DMS 273 (cell line): ENCODE measurements at regions not wholly inside any gene's neighbourhood (a gene's known extent, or its start where the extent isn't known, plus 50 kb on each side); places are given as distances from the start of the nearest gene placed in this dataset.
A peak's percentile ranks its signal among the peaks of the same experiment; 100 is the strongest.
"Not testable (repeated sequence)": the region's sequence is repeated elsewhere in the genome, so short reads cannot be mapped to it uniquely, and the experiment has no call there.

Source experiments
- DNase-seq: peaks from one replicate; lab custom pipeline; 2025; ENCODE audit not compliant: unreplicated experiment; lab: John Stamatoyannopoulos, UW

GRCh38 chr2:145801210-145801609 lies 1281.3 kb upstream of the ZEB2 start:
- DNase-seq = no peak

GRCh38 chr2:145800151-145801091 lies 1280.5 kb upstream of the ZEB2 start:
- DNase-seq = peak; percentile 29

DNA sequence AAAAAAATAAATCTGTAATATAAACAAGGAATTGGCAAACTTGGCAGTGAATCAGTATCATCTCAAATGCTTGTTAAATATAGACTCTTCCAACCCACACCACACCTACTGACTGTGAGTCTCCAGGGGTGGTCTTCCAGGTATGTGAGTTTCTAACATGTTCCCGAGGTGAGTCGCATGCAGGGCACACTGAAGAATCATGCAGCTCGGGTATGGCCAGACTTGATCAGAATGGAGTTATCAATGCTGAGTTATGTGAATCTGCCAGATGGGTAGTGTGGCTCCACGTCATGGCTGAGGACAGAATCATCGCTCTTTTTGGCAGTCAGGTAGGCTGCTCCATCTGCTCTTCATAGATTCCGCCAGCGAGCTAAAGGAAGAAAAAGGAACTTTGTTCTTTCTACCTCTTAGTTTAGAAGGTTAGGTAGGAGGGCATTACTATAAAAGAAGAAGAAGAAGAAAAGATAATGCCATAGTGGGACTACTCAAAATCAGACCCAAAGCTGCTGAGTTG lies 1279.7 kb upstream of the ZEB2 start:
- DNase-seq = peak; percentile 50

GRCh38 chr2:145798419-145798818 lies 1278.5 kb upstream of the ZEB2 start:
- DNase-seq = no peak

DNA sequence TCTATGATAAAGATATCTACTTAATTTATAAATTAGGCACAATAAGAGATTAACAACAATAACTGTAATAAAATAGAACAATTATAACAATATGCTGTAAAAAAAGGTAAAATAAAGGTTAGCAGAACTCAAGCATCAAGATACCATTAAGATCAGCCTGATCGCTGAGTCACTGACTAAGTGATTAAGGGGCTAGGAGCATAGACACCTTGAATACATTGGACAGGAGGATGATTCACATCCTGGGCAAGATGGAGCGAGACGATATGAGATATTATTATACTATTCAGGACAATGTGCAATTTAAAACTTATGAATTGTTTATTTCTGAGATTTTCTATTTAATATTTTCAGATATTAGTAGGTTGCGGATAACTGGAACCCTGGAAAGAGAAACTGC lies 1277.8 kb upstream of the ZEB2 start:
- no peak for DNase-seq

DNA sequence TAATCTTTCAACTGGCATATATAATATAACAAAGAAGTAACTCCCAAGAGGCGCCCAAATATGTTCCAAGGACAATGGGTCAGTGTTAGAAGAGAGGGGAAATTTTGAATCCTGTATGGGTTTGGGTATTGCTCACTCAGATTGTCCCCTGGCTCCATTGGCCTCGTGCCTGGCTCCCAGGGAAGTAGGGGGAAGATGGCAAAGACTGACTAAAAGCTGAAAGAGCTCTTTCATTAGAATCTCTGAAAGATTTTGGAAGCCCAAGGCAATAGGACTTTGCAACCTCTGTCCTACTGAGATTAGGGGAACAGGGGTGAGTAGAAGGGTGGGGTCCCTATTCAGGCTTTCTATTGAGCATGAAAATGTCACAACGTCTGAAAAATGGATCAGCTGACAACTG lies 1272.8 kb upstream of the ZEB2 start:
- DNase-seq = no peak

GRCh38 chr2:145789636-145790035 lies 1269.7 kb upstream of the ZEB2 start:
- DNase-seq = no peak

- not testable (repeated sequence) for DNase-seq
These were observed 1267.9 kb upstream of the ZEB2 start for GRCh38 chr2:145787597-145788361.

- DNase-seq = not testable (repeated sequence)
These were observed 1262.7 kb upstream of the ZEB2 start for GRCh38 chr2:145782607-145783006.

- no peak for DNase-seq
These were observed 1258.0 kb upstream of the ZEB2 start for GRCh38 chr2:145777914-145778313.

DNA sequence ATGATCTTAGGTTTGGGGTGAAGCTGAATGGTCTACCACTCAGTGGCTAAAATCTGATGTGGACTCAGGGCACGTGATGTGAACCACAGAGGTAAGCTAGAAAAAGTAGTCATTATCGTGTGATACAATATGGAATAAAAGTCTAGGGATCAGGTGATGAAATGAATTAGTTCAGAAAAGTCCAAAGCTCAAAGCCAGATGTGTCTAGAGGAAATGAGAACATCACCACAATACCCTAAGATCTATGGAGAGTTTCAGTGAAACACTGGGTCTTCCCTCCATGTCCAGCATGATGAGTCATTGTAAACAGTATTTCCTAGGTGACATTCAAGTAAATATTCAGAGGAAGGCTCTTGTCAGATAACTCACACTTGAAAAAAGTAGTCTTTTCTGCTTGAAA lies 1257.4 kb upstream of the ZEB2 start:
- DNase-seq = no peak

DNA sequence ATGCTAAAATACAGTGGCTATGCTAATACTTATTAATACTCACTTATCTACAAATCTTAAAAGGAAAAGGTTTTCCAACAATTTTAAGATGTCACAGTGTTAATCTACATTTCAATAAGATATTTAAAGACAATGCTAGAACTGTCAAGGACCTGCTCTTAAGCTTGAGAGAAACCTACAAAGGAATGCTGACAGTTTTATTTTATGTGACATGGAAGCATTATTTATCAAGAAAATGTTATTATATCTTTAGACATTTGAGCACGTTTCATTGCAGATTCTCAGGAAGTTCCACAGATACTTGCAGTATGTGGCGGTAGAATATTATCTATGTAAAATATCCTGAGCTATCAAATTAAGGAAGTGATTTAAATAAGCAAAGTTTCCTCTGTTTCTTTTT lies 1255.7 kb upstream of the ZEB2 start:
- no peak for DNase-seq

- DNase-seq = no peak
These were observed 1251.6 kb upstream of the ZEB2 start for GRCh38 chr2:145771525-145771924.

DNA sequence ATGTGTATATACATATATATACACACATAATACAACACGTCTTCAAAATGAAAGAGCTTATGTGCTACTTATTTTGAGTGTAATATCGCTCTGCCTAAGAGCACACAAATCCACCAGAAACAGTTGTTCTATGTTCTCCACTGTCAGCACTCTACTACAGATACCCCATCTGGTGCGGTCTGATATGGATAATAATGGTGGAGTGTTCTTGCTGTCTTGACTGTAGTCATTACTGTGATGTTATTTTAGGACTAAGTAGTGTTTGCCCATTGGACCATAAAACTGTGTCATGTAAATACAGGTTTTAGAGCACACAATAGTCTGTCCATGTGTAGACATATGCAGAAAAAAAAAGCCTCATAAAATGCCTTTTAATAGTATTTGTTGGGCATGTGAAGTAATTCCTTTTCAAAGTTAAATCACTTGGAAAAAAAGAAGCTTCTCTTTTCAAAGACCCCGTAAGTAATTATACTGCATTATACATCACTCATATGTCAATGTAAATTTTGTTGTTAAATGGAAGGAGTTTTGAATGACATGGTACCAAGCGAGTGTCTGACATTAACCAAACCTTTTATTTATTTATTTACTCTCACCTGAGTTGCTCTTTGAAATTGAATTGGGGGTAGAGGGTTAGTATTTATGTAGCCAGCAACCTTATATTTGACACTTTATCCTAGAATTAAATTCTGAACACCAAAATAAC lies 1249.2 kb upstream of the ZEB2 start:
- peak; percentile 27 for DNase-seq

GRCh38 chr2:145765874-145766273 lies 1246.0 kb upstream of the ZEB2 start:
- no peak for DNase-seq

GRCh38 chr2:145764631-145765030 lies 1244.7 kb upstream of the ZEB2 start:
- DNase-seq = peak; percentile 91

GRCh38 chr2:145760781-145761649 lies 1241.1 kb upstream of the ZEB2 start:
- no peak for DNase-seq

- DNase-seq = no peak
These were observed 1239.5 kb upstream of the ZEB2 start for GRCh38 chr2:145759228-145759915.

DNA sequence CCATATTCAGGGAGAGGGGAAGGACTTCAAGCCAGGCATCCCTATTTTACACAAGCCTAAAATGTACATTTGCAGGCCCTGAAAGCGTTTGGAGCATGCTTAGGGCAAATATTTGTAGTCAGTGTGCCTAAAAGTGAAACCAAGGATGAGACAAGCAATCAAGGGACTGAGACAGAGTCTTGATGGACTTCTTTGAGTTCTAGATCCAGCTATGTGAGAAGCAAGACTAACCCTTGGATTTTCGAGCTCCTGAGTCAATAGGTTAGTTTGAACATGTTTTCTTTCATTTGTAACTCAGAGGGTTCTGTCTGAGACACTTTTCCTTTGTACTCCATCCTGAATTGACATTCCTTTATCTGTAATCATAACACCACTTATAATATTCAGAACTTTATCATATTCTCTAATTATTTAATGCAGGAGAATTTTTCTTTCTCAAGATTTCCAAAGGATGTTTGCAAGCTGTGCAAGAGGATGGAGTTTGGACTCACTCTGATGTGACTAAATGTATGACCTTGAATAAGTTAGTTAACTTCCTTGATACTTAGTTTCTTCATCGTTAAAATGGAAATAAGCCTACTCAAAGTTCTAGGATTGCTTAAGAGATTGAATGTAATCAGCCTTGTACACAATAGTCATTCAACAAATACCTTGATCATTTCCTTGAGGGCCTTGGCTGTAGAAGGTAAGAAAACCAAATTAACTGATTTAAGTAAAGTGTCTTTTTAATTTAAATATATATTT lies 1237.8 kb upstream of the ZEB2 start:
- no peak for DNase-seq
